Stimulated activated CD4-positive, alpha-beta T cell treated with anti-CD3 and anti-CD28 coated beads, Interleukin-12 subunit alpha, Interleukin-12 subunit beta, amount 100 ng/mL, for 48 hours (primary cell): ENCODE measurements at regions not wholly inside any gene's neighbourhood (a gene's known extent, or its start where the extent isn't known, plus 50 kb on each side); places are given as distances from the start of the nearest gene placed in this dataset.
A peak's percentile ranks its signal among the peaks of the same experiment; 100 is the strongest.

Source experiments
- DNase-seq, 3 donors: peaks; one replicate each; pipeline ENCODE4 v3.0.0-alpha.2; 2020; ENCODE audit warnings: low read depth in 2 of 3, low spot score in 1 of 3

DNA sequence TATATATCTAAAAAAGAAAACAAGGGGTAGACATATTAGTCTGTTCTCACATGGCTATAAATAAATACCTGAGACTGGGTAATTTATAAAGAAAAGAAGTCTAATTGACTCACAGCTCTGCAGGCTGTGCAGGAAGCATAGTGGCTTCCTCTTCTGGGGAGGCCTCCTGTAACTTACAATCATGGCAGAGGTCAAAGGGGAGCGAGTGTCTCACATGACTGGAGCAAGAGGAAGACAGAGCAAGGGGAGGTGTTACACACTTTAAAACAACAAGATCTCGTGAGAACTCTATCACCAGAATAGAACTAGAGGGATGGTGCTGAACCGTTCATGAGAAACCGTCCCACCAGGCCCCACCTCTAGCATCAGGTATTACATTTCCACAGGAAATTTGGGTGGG lies 616.8 kb downstream of the TLE4 start:
- no peak for DNase-seq

DNA sequence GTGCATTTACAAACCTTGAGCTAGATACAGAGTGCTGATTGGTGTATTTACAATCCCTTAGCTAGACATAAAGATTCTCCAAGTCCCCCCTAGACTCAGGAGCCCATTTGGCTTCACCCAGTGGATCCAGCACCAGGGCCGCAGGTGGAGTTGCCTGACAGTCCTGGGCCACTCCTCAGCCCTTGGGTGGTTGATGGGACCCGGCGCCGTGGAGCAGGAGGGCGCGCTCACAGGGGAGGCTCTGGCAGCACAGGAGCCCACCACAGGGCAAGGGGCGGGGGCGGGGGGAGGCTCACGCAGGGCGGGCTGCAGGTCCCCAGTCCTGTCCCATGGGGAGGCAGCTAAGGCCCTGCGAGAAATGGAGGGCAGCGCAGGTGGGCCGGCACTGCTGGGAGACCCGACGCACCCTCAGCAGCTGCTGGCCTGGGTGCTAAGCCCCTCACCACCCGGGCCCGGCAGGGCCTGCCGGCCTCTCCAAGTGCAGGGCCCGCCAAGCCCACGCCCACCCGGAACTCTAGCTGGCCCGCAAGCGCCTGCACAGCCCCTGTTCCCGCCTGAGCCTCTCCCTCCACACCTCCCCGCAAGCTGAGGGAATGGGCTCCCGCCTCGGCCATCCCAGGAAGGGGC lies 613.5 kb downstream of the TLE4 start:
- no peak for DNase-seq

DNA sequence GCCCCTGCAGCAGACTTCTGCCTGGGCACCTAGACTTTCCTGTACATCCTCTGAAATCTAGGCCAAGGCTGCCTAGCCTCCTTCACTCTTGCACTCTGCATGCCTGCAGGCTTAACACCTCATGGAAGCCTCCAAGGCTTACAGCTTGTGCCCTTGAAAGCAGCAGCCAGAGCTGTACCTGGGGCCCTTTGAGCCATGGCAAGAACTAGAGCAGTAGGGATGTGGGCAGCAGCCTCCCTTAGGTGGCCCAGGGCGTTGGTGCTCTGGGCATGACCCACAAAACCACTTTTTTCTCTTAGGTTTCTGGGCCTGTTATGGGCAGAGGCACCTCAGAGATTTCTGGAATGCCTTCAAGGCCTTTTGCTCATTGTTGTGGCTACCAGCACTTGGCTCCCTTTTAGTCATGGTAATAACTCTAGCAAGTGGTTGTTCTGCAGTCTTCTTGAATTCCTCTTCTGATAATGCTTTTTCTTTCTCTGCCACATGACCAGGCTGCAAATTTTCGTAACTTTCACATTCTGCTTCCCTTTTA lies 606.2 kb downstream of the TLE4 start:
- no peak for DNase-seq

DNA sequence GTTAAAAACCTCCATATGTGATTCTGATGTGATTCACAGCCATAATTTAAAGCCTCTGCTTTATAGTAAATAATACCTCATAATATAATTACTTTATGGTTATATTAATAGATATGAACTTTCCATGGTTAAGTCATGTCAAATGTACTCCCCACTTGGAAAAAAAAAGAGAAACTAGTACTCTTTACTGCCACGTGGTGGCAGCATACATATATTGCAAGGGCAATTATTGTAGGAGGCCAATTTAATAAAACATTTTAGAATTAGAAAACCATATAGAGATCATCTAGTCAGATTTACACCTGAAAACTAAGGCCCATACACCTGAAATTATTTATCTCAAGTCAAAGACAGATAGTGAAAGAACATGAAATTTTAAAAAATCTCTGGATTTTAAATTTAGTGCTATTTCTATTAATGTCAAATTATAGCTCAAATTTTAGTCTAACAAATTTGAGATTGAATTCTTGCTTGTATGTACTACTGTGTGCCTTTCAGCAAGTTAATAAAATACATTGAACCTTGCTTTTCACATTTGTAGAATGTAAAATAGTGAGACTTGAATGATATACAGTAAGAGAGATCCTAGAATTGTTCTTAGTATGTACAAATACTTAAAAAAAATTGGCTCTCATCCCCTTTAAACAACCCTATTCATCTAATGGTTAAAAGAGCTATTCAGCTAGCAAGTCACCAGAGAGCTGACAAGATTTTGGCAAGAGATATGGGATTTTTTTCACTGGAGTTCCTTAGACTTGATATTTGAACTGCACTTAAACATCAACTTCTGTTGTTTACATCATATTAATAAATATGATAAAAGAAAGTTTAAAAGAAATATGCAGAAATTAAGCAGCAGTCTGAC lies 603.8 kb downstream of the TLE4 start:
- DNase-seq = peak in 1 of 3 donors; percentile 3

DNA sequence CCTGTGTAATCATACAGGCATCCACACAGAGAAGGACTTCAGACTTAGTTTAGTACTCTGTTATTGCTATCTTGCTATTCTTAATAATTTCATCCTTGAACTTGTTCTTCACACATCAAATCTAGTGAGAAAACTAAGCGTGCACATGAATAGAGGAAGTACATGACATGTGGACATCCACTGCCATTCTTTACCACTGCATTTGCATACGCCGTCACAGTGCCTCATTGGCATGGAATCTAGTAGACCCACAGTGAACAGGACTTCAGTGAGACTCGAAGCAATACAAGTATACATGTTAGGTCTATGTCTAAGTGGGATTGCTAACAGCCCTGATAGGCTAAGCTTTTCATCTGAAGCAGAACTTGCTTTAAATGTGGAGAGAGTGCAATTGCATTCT lies 592.1 kb downstream of the TLE4 start:
- no peak for DNase-seq

DNA sequence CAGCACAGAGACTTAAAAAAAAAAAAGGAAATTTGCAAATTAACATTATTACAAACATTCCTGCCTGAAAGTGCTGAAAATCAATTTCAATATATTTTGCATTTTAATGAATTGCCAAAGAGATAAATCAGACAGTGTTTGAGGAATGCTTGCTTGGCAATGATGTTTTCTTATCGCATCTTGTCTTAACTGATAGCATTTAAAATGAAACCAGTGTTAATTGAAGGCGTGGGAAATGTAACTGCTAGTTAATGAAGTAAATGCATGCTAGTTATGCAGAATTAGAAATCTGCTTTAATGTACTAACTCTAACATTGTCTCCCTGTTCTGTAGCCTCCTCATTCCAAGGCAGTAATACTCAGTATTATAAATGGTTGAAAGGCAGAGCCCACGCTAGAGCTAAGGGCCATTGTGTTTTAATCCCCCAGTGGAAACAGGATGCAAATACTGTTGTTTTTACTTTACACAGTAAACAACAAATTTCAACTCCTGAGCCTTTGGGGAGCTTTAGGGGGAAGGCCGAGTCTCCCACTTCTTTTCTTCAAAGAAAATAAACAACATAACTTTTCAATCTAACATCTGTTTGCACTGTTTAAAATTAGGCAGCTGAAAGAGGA lies 586.9 kb downstream of the TLE4 start:
- DNase-seq = no peak

DNA sequence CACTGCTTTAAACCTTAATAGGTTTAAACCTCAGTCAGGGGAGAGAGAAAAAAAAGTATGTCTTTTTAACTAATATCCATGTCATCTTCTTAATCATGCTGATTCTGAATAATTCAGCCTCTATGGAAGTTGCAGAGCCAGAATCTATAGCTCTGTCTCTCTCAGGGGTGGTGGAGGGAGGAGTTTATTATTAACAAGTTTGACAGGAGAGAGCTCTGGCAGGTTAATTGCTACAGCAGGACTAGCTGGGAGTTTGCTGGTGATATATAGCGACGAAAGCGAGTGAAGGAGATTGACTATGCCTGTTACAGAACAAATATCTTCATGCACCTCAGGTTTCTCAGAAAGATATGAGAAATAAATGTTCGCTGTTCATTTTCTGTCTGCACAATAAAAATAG lies 586.4 kb downstream of the TLE4 start:
- DNase-seq = no peak

DNA sequence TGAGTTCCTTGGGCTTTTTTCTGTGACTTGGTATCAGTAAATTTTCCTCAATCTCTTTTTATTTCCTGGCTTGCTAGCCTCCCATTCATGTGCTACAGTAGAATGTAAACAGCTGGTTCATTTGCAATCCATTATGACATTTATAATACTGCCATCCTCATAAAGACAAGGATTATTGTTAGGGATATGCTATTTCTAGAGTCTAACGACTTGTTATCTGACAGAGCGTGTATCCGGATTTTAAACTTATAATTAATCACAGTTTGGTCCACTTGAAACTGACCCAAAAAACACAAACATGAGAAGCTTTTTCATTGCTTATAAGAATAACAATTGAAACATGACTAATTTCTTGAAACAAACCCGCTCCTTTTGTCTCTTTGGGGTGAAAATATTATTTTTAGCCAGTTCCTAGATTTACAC lies 585.8 kb downstream of the TLE4 start:
- DNase-seq = no peak

DNA sequence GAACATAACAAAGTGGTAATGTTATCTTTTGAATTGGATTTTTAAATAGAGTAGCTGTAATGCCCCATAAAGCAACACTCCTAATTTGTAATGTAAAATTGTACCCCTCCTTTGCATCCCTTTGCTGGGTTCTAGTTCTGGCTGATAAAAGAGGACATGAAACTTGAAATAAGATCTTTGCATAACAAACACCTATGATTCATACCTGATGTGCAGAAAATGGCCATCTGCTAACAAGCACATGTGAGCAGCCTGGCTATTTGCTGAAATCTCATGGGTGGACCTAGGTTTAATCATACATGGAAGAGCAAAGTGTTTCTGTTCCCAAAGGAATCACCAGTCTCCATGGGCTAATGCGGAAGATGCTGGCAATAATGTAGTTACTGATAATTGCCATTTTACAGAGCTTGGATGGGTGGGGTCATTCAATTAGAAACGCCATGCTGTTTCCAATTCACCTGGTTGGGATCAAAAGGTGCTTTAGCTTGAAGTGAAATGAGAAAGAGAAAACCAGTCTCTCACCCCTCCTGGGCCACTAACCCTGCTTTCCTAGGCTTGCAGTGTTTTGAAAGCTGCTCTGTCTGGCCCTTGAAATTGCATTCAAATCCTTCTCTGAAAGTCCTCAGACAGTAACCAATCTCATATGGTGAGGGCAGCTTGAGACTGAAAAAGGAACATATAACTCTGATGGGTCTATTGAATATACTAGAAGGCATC lies 585.1 kb downstream of the TLE4 start:
- DNase-seq = no peak

DNA sequence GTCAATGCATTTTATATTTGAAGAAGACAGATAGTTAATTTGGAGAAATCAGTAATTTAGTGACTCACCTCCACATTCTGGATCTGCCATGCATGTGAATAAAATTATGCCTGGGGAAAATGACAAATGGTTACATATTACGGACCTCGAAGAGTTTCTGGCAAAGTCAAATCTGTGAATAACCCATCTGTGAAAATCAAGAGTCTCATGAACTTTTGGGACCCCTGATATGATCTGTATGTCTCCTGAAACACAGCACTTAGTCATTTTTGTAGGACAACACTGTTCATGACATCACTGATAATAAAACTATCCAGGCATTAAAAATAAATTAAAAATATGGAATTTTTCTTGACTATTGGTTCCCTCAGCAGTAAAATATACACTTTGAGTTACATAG lies 584.5 kb downstream of the TLE4 start:
- no peak for DNase-seq

DNA sequence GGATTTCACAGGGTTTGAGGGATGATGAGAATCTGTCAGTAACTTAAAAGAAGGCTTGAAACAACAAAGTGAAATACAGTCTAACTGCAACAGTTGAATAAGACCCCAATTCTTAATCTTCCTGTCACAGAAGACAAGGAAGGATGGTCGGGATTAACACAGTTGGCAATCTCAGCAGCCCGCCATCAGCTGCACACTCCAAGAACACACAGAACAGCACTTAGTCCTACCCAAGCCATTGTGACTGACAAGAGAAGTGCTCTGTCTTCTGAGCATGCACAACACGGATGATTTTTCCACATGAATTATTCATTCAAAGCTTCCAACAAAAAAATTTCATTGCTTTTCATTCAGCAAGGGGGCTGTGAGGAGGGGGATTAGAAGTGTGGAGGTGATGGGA lies 576.1 kb downstream of the TLE4 start:
- no peak for DNase-seq

DNA sequence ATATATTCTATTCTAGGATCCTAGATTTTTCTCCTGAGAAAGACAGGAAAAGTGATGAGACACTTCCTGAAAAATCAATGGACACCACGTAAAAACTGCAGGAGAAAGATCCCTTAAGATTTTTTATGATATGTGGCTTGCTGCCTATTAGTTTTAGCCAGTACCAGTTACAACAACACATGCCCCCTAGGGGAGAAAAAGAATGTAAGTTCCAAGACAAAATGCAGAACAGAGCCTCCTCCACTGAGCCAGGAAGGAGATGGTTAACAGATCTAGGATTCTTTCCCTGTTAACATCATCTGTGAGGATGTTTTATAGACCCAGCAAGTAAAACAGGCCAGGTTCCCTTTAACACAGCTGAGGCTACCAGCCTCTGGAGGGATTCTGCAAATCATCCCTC lies 574.7 kb downstream of the TLE4 start:
- no peak for DNase-seq

DNA sequence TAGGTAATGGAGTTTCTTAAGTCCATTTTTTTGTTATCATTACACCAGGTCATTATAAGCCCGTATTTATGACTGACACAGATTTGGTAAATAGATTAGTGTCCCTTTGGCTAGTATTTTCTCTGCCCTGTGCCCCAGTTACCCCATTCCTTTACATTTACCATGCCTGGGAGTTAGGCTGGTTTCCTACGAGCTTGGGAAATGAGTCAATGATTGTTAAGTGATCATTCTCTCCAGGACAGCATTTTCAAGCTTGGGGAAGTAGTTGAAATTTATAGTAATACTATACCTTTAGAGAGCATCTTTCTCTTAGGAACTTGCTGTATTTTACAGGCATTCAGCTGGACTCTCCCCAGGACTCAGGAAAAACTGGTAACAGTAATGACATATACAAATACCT lies 573.1 kb downstream of the TLE4 start:
- DNase-seq = no peak

DNA sequence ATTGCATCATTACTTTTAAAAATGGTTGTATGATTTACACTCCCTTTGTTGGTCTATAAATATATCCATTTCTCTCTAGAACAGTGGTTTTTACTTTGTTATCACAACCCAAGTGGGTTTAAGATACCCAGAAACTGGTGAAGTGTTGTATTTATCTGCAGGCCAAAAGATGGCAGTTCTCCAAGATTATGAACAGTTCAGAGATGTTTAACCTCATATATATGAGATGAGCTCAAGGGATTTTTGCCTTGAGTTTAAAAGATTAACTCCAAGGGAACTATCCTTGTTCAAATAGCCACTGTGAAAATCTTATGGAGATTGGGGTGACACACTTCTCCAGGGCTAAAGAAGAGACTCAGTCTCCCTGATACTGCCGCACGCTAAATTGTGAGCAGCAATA lies 572.6 kb downstream of the TLE4 start:
- no peak for DNase-seq

DNA sequence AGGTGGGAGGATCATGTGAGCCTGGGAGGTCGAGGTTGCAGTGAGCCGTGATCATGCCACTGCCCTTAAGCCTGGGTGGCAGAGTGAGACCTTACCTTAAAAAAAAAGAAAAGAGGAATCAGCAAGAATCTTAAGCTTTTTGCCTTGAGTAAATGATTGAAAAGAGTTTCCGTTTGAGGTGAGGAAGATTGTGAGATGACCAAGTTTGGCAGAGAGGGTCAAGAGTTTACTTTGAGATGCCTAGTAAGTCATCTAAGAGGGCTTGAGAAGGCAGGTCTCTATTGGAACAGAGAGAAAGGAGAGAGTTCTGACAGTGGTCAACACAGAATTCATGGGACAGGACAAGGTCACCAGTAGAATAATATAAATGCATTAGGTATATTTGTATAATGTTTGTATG lies 572.1 kb downstream of the TLE4 start:
- DNase-seq = no peak

DNA sequence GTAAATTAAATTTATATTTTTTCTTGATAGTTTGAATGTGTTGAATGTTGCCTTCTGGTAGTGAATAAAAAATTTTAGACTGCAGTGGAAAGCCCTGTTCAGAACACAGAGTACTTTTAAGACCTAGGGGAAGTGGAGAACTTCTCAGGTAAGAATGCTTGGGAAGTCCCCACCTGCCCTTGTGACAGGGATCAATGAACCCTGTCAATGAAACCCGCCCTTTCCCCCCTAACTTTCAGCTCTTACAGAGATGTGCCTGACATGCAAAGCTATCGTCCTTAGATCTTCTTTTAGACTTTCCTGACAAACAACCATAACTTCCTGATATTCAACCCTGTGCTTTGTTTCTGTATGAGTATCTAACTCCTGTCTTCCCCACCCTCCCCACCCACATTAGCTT lies 562.7 kb downstream of the TLE4 start:
- no peak for DNase-seq

DNA sequence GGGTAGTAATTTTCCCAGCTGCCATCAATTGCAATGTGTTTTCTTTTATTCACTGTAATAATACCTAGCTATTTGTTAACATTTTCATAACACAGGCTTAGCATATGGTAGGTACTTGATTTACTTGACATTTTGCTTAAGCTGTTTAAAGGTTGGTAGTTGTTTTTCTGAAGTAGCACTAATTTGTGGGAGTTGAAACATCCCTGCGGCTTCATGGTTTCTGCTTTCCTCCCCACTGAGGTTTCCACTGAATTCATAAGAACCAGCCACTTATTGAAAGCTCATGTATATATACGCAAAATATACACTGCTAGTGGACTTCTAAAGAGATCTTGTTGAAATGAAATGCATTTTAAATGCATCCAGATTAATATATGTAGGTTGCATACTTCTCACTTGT lies 559.9 kb downstream of the TLE4 start:
- DNase-seq = no peak

DNA sequence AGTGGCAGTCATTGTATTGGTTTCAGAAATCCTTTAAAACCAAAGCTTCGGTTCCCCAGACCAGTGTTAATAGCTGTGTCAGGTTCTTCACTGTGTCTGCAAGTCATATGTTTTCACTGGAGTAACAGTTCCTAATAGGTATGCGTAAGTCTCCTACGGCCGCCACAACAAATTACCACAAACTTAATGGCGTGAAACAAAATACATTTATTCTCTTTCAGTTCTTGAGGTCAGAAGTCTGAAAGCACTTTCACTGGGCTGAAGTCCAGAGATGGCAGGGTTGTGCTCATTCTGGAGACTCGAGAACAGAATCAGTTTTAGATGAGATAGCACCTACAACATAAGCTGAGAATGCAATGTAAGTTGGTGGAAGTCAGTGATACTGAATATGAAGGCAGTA lies 556.2 kb downstream of the TLE4 start:
- no peak for DNase-seq

DNA sequence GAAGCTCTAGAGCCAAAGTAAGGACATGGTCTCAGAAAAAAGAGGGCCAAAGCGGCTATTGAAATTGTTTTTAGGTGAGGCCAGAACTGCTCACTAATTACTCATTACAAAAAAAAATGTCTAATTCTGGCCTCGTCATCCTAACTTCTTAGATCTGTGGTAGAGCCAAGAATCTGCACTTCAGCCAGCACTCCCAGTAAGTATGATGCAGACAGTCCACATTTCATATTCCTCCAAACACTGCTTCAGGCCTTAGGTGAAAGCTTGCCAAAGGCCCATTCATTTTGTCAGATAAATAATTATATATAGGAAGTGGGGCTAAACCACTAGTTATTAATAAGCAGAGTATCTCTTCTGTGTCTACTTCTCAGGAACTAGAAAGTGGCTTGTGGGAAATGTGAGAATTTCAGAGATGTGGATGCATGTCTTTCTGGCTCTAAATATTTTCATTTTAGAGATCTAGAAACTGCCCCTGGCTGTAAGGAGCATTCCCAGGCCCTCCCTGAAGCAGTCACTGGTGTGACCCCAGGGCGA lies 554.0 kb downstream of the TLE4 start:
- no peak for DNase-seq

DNA sequence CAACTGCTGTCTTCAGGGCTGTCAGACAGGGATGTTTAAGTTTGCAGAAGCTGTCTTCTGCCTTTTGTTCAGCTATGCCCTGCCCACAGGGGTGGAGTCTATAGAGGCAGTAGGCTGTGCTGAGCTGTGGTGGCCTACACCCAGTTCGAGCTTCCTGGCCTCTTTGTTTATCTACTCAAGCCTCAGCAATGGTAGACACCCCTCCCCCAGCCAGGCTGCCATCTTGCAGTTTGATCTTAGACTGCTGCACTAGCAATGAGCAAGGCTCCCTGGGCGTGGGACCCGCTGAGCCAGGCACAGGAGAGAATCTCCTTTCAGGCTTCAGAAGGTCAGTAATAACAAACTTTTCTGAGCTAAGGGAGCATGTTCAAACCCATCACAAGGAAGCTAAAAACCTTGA lies 545.3 kb downstream of the TLE4 start:
- no peak for DNase-seq

DNA sequence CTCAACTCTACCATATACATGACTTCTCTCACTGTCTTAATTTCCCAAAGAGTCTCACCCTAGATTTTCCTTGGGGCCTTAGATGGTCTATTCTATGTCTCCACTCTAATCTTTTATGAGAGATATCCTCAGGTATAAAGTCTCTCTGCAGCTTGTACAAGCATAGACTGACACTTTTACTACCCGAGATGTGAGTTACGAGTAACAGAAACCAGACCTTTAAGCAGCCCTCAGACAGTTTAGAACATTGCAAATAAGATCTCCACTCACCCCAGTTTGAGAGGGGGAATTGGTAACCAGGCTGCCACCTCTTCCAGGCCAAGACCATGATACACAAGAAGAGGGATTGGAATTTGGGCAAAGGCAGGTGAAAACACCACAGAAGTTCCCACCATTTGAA lies 542.5 kb downstream of the TLE4 start:
- DNase-seq = no peak
